ENCODE measurements at regions not wholly inside any gene's neighbourhood (a gene's known extent, or its start where the extent isn't known, plus 50 kb on each side); places are given as distances from the start of the nearest gene placed in this dataset.

- TF ChIP-seq, protein P1, sequence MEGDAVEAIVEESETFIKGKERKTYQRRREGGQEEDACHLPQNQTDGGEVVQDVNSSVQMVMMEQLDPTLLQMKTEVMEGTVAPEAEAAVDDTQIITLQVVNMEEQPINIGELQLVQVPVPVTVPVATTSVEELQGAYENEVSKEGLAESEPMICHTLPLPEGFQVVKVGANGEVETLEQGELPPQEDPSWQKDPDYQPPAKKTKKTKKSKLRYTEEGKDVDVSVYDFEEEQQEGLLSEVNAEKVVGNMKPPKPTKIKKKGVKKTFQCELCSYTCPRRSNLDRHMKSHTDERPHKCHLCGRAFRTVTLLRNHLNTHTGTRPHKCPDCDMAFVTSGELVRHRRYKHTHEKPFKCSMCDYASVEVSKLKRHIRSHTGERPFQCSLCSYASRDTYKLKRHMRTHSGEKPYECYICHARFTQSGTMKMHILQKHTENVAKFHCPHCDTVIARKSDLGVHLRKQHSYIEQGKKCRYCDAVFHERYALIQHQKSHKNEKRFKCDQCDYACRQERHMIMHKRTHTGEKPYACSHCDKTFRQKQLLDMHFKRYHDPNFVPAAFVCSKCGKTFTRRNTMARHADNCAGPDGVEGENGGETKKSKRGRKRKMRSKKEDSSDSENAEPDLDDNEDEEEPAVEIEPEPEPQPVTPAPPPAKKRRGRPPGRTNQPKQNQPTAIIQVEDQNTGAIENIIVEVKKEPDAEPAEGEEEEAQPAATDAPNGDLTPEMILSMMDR (IDR thresholded peaks at IDR 0.05): no peak
- no peak for TF ChIP-seq POLR2A (IDR thresholded peaks at IDR 0.05)
These were observed 61.3 kb upstream of the ATXN1 start for GRCh38 chr6:16822529-16822928.
